H1 (cell line): ENCODE measurements at regions not wholly inside any gene's neighbourhood (a gene's known extent, or its start where the extent isn't known, plus 50 kb on each side); places are given as distances from the start of the nearest gene placed in this dataset.

Source experiments
- BRCA1 ChIP-seq: IDR thresholded peaks from 2 replicates; pipeline ENCODE4 v1.6.1; 2012; ENCODE audit warnings: low read depth, low read length, improper control_type of control experiment
- CHD2 ChIP-seq: IDR thresholded peaks from 2 replicates; pipeline ENCODE4 v1.6.1; 2012; ENCODE audit warnings: low read length, improper control_type of control experiment
- CREB1 ChIP-seq: IDR thresholded peaks from 2 replicates; pipeline ENCODE4 v1.6.1; 2012; ENCODE audit warnings: inconsistent platforms
- E2F6 ChIP-seq: IDR thresholded peaks from 2 replicates; pipeline ENCODE4 v1.6.1; 2012; ENCODE audit warnings: inconsistent platforms
- HDAC6 ChIP-seq: IDR thresholded peaks from one replicate; pipeline ENCODE4 v1.7.1; 2012; ENCODE audit warnings: low read depth, mild to moderate bottlenecking, inconsistent platforms, low read length, moderate library complexity
- KDM4A ChIP-seq: IDR thresholded peaks from one replicate; pipeline ENCODE4 v1.7.1; 2012; ENCODE audit warnings: low read depth, mild to moderate bottlenecking, moderate library complexity, low read length, inconsistent platforms; ENCODE audit not compliant: severe bottlenecking
- POU5F1 ChIP-seq: IDR thresholded peaks from 2 replicates; pipeline ENCODE4 v1.6.1; 2011; ENCODE audit warnings: low read depth, mild to moderate bottlenecking, low read length, moderate library complexity
- SAP30 ChIP-seq: fragments of 300-600 bp; sonication (generic); IDR thresholded peaks from 2 replicates; pipeline ENCODE4 v1.7.1; 2012; ENCODE audit warnings: low read length, moderate library complexity, mild to moderate bottlenecking, inconsistent platforms; ENCODE audit not compliant: insufficient read depth, insufficient replicate concordance
- SP4 ChIP-seq: IDR thresholded peaks from 2 replicates; pipeline ENCODE4 v1.6.1; 2012; ENCODE audit warnings: low read length, inconsistent platforms
- YY1 ChIP-seq: IDR thresholded peaks from 2 replicates; pipeline ENCODE4 v1.6.1; 2011; ENCODE audit warnings: low read depth, mild to moderate bottlenecking, low read length
- TF ChIP-seq, protein P1 (sequence below): fragments of 300-600 bp; sonication (generic); IDR thresholded peaks from 2 replicates; pipeline ENCODE4 v1.7.1; 2012; ENCODE audit warnings: low read length, moderate library complexity, mild to moderate bottlenecking, inconsistent platforms; ENCODE audit not compliant: insufficient replicate concordance

DNA sequence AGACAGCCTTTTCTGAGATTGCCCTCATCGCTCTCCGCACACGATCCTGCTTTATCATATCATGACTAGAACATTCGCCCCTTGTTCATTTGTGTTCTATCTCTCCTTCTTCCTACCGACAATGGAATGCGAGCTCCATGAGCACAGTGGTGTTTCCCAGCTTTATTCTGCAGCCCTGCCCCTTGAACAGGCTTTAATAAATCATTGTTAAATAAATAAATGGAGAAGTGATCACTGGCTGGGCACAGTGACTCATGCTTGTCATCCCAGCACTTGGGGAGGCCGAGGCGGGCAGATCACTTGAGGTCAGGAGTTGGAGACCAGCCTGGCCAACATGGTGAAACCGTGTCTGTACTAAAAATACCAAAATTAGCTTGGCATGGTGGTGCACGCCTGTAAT is 1063.3 kb upstream of the EEF2KMT start (continued):
- TF ChIP-seq, protein P1, sequence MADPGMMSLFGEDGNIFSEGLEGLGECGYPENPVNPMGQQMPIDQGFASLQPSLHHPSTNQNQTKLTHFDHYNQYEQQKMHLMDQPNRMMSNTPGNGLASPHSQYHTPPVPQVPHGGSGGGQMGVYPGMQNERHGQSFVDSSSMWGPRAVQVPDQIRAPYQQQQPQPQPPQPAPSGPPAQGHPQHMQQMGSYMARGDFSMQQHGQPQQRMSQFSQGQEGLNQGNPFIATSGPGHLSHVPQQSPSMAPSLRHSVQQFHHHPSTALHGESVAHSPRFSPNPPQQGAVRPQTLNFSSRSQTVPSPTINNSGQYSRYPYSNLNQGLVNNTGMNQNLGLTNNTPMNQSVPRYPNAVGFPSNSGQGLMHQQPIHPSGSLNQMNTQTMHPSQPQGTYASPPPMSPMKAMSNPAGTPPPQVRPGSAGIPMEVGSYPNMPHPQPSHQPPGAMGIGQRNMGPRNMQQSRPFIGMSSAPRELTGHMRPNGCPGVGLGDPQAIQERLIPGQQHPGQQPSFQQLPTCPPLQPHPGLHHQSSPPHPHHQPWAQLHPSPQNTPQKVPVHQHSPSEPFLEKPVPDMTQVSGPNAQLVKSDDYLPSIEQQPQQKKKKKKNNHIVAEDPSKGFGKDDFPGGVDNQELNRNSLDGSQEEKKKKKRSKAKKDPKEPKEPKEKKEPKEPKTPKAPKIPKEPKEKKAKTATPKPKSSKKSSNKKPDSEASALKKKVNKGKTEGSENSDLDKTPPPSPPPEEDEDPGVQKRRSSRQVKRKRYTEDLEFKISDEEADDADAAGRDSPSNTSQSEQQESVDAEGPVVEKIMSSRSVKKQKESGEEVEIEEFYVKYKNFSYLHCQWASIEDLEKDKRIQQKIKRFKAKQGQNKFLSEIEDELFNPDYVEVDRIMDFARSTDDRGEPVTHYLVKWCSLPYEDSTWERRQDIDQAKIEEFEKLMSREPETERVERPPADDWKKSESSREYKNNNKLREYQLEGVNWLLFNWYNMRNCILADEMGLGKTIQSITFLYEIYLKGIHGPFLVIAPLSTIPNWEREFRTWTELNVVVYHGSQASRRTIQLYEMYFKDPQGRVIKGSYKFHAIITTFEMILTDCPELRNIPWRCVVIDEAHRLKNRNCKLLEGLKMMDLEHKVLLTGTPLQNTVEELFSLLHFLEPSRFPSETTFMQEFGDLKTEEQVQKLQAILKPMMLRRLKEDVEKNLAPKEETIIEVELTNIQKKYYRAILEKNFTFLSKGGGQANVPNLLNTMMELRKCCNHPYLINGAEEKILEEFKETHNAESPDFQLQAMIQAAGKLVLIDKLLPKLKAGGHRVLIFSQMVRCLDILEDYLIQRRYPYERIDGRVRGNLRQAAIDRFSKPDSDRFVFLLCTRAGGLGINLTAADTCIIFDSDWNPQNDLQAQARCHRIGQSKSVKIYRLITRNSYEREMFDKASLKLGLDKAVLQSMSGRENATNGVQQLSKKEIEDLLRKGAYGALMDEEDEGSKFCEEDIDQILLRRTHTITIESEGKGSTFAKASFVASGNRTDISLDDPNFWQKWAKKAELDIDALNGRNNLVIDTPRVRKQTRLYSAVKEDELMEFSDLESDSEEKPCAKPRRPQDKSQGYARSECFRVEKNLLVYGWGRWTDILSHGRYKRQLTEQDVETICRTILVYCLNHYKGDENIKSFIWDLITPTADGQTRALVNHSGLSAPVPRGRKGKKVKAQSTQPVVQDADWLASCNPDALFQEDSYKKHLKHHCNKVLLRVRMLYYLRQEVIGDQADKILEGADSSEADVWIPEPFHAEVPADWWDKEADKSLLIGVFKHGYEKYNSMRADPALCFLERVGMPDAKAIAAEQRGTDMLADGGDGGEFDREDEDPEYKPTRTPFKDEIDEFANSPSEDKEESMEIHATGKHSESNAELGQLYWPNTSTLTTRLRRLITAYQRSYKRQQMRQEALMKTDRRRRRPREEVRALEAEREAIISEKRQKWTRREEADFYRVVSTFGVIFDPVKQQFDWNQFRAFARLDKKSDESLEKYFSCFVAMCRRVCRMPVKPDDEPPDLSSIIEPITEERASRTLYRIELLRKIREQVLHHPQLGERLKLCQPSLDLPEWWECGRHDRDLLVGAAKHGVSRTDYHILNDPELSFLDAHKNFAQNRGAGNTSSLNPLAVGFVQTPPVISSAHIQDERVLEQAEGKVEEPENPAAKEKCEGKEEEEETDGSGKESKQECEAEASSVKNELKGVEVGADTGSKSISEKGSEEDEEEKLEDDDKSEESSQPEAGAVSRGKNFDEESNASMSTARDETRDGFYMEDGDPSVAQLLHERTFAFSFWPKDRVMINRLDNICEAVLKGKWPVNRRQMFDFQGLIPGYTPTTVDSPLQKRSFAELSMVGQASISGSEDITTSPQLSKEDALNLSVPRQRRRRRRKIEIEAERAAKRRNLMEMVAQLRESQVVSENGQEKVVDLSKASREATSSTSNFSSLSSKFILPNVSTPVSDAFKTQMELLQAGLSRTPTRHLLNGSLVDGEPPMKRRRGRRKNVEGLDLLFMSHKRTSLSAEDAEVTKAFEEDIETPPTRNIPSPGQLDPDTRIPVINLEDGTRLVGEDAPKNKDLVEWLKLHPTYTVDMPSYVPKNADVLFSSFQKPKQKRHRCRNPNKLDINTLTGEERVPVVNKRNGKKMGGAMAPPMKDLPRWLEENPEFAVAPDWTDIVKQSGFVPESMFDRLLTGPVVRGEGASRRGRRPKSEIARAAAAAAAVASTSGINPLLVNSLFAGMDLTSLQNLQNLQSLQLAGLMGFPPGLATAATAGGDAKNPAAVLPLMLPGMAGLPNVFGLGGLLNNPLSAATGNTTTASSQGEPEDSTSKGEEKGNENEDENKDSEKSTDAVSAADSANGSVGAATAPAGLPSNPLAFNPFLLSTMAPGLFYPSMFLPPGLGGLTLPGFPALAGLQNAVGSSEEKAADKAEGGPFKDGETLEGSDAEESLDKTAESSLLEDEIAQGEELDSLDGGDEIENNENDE, result no peak
- TF ChIP-seq YY1 (no peak), HDAC6 (no peak), KDM4A (no peak), CHD2 (no peak), SAP30 (no peak), CREB1 (no peak), SP4 (no peak), E2F6 (no peak), POU5F1 (no peak), BRCA1 (no peak)
